ENCODE measurements at regions not wholly inside any gene's neighbourhood (a gene's known extent, or its start where the extent isn't known, plus 50 kb on each side); places are given as distances from the start of the nearest gene placed in this dataset.

- DNase-seq, result peak; percentile 82 to 93 (median 90)
These were observed 66.2 kb downstream of the PTGER2 start for GRCh38 chr14:52380294-52380693.
